ENCODE measurements at regions not wholly inside any gene's neighbourhood (a gene's known extent, or its start where the extent isn't known, plus 50 kb on each side); places are given as distances from the start of the nearest gene placed in this dataset.

GRCh38 chr2:82316586-82316985 is 2012.0 kb upstream of the LRRTM1 start:
- DNase-seq (ENCODE audit: low read depth), result no peak

DNA sequence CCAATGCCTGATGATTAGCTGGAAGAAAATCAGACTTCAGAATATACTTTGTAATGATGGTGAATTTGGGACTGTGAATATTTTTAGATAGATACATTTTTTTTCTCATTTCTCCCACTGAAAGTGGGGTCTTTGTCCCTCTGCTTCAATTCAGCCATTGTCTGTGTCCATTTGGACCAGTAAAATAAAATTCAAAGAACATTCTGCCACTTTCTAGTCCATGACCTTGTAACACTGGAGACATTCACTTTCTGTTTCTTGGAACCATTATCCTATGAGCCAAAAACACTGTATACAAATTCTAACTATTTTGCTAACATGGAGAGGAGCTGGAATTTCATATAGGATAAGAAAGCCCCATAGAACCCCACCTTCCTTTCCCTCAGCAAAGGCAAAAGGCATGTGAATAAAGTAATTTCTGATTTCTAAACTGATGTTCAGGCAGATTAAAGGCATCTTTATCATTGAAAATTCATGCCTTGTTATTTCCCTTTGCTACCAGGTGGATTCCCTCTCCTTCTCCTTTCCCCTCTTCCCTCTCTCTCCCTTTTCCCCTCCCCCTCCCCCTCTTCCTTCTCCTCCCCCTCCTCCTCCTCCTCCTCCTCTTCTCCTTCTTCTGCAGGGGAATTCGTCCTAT is 2010.4 kb upstream of the LRRTM1 start:
- no peak for DNase-seq (ENCODE audit: low read depth)

GRCh38 chr2:82307511-82307910 is 2003.0 kb upstream of the LRRTM1 start:
- no peak for DNase-seq (ENCODE audit: low read depth)

DNA sequence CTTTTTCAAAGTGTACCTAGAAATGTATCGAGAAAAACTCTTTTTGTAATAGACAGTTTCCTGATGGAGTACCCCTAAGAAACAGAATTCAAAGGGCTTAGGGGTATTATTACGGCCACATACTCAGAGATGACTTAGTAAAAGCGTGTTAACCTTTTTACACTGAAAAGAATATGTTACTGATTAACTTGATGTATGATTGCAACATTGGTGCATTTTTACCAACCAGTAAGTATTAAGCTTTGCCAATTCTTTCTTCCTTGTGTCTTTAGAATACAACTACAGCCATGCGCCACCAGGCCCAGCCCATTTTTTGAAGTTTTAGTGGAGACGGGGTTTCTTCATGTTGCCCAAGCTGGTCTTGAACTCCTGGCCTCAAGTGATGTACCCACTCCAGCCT is 1997.0 kb upstream of the LRRTM1 start:
- DNase-seq (ENCODE audit: low read depth), result no peak

DNA sequence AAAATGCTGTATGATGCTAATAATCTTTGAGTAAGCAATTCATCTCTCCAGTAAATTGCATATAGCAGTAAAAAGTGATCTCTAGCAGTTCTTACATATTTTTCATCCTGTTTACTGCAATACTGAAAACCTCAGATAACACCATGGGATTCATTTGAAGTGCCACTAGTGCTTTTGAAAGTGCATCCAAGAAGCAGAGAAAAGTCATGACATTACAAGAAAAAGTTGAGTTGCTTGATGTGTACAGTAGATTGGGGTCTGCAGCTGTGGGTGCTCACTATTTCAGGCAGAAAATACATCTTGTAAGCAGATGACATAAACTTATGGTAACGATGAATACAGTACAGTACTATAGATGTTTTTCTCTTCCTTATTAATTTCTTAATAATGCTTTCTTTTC is 1984.9 kb upstream of the LRRTM1 start:
- no peak for DNase-seq (ENCODE audit: low read depth)

GRCh38 chr2:82283075-82283474 is 1978.5 kb upstream of the LRRTM1 start:
- no peak for DNase-seq (ENCODE audit: low read depth)

DNA sequence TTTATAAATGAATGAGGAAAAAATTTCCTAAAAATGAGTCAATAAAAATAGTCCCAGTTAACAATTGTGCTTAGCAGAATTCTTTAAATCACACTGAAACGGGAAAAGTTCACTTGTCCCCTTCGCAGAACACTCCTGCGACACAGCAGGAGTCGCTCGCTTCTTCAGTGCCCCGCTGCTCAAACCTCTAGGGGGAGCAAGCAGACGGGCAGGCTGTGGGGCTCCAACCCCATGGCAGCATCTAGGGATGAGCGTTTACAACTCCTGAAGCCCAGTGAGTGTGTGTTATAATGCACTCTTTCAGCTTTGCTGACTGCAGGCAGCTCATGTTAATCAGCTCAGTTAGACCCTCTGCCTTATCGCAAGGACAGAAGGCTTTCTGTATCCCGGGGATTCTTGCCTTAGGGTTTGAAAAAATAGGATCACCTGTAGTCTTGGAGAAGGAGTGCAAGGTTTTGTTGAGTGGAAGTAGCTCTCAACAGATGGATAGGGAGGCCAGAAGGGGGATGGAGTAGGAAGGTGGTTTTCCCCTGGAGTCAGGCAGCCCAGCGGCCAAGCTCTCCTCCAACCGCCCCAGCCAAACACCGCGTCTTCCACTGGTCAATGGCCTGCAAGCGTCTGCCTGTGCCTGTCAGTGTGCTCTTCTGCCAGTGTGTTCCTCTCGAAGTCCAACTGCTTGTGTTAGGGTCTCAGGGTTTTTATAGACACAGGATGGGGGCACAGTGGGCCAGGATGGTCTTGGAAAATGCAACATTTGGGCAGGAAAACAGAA is 1977.7 kb upstream of the LRRTM1 start:
- no peak for DNase-seq (ENCODE audit: low read depth)

GRCh38 chr2:82279367-82279766 is 1974.8 kb upstream of the LRRTM1 start:
- no peak for DNase-seq (ENCODE audit: low read depth)

DNA sequence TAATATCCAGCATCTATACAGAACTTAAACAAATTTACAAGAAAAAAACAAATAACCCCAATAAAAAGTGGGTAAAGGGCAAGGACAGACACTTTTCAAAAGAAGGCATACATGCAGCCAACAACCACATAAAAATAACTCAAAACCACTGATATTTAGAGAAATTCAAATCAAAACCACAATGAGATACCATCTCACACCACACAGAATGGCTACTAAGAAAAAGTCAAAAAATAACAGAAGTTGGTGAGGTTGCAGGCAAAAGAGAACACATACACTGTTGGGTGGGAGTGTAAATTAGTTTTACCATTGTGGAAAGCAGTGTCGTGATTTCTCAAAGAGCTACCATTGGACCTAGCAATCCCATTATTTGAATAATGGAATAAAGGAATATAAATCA is 1973.9 kb upstream of the LRRTM1 start:
- no peak for DNase-seq (ENCODE audit: low read depth)

- DNase-seq (ENCODE audit: low read depth), result no peak
Measured at GRCh38 chr2:82275599-82275998, 1971.0 kb upstream of the LRRTM1 start.

DNA sequence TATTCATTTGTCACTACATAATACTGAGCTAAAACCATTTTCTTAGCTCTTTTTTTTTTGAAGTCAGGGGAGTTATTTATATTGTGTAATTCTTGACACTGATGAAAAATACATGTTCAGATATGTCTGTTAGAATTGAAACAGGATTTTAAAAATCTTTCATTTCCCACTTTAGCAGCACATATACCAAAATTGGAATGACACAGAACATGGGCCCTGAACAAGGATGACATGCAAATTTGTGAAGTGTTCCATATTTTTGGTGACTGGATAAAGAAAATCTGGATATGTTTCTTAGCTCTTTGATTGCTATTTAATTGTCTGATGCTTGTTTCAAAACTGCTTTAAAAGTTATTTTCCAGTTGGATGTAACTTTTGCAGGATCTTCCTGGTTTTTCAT is 1963.9 kb upstream of the LRRTM1 start:
- DNase-seq (ENCODE audit: low read depth), result no peak

- no peak for DNase-seq (ENCODE audit: low read depth)
Measured at GRCh38 chr2:82260521-82260920, 1956.0 kb upstream of the LRRTM1 start.

DNA sequence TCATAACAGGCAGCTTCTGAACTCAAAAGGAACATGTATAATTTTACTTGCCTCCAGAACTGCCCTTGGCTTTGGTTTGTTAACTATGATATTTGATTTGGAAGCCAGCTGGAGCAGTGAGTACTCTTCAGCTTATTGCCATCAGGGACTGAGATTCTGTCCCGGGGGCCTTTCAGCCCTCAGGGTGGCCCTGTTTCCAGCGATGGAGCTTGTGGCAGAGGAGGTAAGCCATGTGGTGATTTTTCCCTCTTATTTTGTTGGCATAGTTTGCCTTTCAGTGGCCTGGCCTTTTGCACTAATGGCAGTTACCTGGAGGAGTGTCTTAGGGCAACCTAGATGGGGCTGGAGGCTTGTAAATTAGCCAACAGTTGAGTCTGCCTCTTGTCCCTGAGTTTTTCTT is 1955.0 kb upstream of the LRRTM1 start:
- DNase-seq (ENCODE audit: low read depth), result no peak

DNA sequence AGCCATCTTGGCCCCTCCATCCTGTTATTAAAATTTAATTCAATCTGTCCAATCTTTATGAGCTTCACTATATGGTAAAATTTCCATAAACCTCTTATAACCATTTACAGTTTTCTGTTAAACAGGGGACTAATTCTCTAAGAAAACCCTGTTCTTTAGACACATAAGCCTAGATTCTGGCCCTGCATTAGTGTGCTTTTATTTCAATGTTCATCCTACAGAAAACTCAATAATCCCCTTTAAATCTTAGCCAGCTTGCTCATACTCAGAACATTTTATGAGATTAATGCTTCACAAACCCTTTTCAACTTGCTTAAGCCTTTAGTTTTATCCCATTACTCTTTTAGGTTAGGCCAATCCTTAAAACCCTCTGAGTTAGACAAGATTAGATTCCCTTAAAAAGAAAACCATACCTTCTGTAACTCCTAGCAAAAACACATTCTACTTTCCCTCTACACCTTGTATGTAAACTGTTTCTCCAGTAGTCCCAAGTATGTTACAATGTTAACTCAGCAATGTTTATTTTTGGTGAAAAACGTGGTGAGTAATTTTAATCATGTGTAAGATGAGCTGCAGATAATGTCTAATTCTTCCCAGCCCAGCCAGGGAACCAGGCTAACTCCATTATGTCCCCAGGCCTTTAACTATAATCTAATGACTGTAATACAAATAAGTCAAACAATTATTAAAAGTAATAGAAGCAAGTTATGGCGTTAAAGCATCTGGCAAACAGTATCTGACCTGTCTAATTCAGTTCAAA is 1953.4 kb upstream of the LRRTM1 start:
- DNase-seq (ENCODE audit: low read depth), result no peak

DNA sequence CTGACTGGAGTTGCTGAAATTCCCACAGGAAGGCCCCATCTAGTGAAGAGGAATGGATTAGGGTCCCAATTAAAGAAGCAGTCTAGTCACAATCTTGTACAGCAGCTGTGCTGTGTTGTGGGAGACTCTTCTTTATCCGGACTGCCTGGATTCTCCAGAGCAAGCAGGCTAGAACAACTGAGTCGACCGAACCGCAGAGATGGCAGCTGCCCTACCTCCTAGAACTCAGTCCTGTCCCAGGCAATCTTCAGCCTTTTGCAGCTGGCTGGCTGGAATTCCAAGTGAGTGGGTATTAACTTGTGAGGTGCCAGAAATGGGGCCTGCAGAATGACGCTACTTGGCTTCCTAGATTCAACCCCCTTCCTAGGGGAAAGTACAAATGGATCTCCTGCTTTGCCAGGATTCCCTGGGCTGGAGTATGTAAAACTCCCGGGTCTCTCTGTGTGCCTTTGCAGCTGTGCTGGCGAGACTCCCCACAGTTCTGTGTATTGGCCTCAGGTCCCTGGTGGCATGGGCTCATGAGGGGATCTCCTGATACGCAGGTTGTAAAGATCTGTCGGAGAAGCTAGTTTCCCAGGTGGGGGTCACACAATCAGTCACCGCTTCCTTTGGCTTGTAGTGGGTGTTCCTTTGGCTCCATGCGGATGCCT is 1952.6 kb upstream of the LRRTM1 start:
- DNase-seq (ENCODE audit: low read depth), result no peak

GRCh38 chr2:82256288-82256687 is 1951.7 kb upstream of the LRRTM1 start:
- DNase-seq (ENCODE audit: low read depth), result no peak

GRCh38 chr2:82254728-82255127 is 1950.2 kb upstream of the LRRTM1 start:
- no peak for DNase-seq (ENCODE audit: low read depth)

DNA sequence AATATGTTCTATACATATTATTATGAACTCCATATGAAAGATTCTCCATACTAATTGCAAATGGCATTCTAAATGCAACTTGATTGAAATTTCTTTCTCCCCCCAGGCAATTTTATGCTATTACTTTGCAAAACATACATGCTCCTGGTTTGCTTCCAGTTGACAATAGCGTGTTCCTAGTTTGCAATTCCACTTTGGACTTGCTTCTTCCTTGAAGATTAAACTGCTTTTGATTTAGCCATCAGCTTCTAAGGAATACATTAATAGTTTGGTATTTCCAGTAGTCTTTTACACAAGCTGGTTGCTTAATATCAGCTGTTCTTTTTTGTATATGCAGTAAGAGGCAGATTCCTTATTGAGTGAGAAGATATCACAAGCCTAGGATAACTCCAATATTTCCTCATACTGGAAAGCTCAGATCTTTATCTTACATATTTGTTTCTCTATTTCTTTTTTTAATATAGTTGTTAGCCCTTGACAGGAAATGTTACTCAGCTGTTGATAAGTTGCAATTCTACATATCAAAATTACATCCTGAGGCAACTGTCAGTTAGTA is 1941.7 kb upstream of the LRRTM1 start:
- no peak for DNase-seq (ENCODE audit: low read depth)

DNA sequence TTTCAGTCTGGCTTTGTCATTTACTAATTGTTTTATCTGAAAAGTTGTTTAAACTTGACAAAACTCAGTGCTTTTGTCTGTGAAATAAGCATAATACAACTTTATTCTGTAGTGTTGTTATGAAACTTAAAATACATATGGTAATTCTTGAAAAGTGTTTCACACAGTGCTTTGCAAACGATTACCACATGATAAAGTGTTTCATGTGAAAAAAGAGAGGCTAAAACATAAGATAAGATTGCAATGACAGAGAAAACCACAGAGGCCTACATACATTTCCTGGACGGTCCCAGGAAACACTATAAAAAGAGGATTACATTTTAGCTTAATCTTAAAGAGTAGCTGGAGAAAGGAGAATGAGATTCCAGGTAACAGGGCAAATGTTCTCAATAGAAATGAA is 1934.6 kb upstream of the LRRTM1 start:
- DNase-seq (ENCODE audit: low read depth), result no peak

DNA sequence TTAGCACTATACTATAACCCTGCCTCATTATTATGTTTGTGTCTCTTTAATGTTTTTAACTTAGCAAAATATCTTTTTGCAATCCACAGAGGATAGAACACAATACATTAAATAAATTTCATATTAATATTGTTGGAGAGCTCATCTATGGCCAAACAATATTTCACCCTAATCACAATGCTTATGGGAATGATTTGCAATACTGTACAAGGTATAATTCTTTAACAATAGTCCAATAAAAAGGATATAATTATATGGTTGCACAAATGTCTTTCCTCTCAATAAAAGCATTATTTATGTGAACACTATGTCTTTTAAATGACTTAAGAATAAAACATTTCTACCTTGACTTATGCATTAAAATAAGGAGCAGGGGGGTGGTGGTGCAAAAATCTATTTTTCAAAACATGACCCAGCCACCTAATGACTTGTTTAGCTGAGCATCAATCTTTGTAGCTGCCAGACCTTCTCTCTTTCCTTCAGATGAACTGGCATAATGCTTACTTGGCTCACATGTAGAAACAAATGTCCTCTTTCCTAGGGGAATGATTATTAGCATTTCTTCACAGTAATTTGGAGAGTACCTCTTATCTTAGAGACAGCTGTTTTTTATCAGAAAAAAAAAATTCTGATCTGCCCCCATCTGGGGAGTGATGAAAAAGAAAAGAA is 1933.6 kb upstream of the LRRTM1 start:
- no peak for DNase-seq (ENCODE audit: low read depth)

- DNase-seq (ENCODE audit: low read depth), result no peak
Measured at GRCh38 chr2:82234283-82234874, 1929.8 kb upstream of the LRRTM1 start.
